Suppressor macrophage treated with lipopolysaccharide for 4 hours (primary cell): ENCODE measurements at regions not wholly inside any gene's neighbourhood (a gene's known extent, or its start where the extent isn't known, plus 50 kb on each side); places are given as distances from the start of the nearest gene placed in this dataset.

Experiments
- DNase-seq: peaks from one replicate; pipeline ENCODE4 v3.0.0-alpha.2; 2020

GRCh38 chr10:53749439-53749838, 976.9 kb upstream of the MBL2 start:
- DNase-seq: no peak

- no peak for DNase-seq
Measured at GRCh38 chr10:53748319-53748718, 975.7 kb upstream of the MBL2 start.

GRCh38 chr10:53744746-53745145, 972.2 kb upstream of the MBL2 start:
- no peak for DNase-seq

GRCh38 chr10:53744176-53744575, 971.6 kb upstream of the MBL2 start:
- DNase-seq: no peak

- DNase-seq: no peak
Measured at GRCh38 chr10:53737132-53737531, 964.5 kb upstream of the MBL2 start.

- DNase-seq: no peak
Measured at GRCh38 chr10:53726921-53727320, 954.3 kb upstream of the MBL2 start.

- no peak for DNase-seq
Measured at GRCh38 chr10:53724581-53724980, 952.0 kb upstream of the MBL2 start.

- DNase-seq: no peak
Measured at GRCh38 chr10:53719658-53720057, 947.1 kb upstream of the MBL2 start.

GRCh38 chr10:53716156-53716555, 943.6 kb upstream of the MBL2 start:
- no peak for DNase-seq

- DNase-seq: no peak
Measured at GRCh38 chr10:53713431-53713830, 940.8 kb upstream of the MBL2 start.

GRCh38 chr10:53702489-53702888, 929.9 kb upstream of the MBL2 start:
- no peak for DNase-seq

GRCh38 chr10:53701213-53701612, 928.6 kb upstream of the MBL2 start:
- DNase-seq: no peak

- no peak for DNase-seq
Measured at GRCh38 chr10:53700278-53700677, 927.7 kb upstream of the MBL2 start.

- DNase-seq: no peak
Measured at GRCh38 chr10:53699684-53700083, 927.1 kb upstream of the MBL2 start.

- no peak for DNase-seq
Measured at GRCh38 chr10:53699231-53699630, 926.6 kb upstream of the MBL2 start.

GRCh38 chr10:53697038-53697437, 924.5 kb upstream of the MBL2 start:
- DNase-seq: no peak

GRCh38 chr10:53690524-53691240, 918.1 kb upstream of the MBL2 start:
- no peak for DNase-seq

- DNase-seq: no peak
Measured at GRCh38 chr10:53687800-53688199, 915.2 kb upstream of the MBL2 start.

GRCh38 chr10:53682885-53683284, 910.3 kb upstream of the MBL2 start:
- no peak for DNase-seq

- no peak for DNase-seq
Measured at GRCh38 chr10:53682458-53682857, 909.9 kb upstream of the MBL2 start.

GRCh38 chr10:53679666-53680065, 907.1 kb upstream of the MBL2 start:
- no peak for DNase-seq

- no peak for DNase-seq
Measured at GRCh38 chr10:53675177-53675576, 902.6 kb upstream of the MBL2 start.

GRCh38 chr10:53667063-53667462, 894.5 kb upstream of the MBL2 start:
- DNase-seq: no peak

- DNase-seq: no peak
Measured at GRCh38 chr10:53664282-53665019, 891.9 kb upstream of the MBL2 start.

- DNase-seq: no peak
Measured at GRCh38 chr10:53650794-53651193, 878.2 kb upstream of the MBL2 start.
